GM12892 (cell line): ENCODE measurements at regions not wholly inside any gene's neighbourhood (a gene's known extent, or its start where the extent isn't known, plus 50 kb on each side); places are given as distances from the start of the nearest gene placed in this dataset.

Experiments
- POLR2A ChIP-seq: IDR thresholded peaks from 2 replicates; pipeline ENCODE4 v1.6.1; 2011; ENCODE audit warnings: low read depth, low read length, control low read depth
- POLR2AphosphoS5 ChIP-seq: IDR thresholded peaks from 2 replicates; pipeline ENCODE4 v1.6.1; 2011; ENCODE audit warnings: low read depth, low read length, control low read depth

DNA sequence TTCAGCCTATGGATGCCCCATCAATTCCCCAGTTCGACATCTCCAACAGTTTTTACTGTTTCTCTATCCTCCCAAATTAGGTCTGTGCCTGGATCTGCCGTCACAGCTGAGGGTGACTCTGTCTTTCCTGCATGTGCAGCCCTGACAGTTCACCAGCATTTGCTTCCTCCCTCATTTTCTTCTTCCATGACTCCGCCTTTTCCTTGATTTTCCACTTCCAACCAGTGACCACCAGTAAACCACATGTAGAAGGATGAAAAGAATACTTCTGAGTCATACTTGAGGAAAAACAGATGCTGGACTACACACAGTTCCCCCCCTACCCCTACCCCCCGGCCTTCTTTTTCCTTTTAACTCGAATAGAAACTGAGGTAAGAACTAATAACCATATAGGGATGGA, 311.8 kb upstream of the POM121L12 start:
- TF ChIP-seq POLR2AphosphoS5 (no peak), POLR2A (no peak)
